GM06990 (cell line): ENCODE measurements at regions not wholly inside any gene's neighbourhood (a gene's known extent, or its start where the extent isn't known, plus 50 kb on each side); places are given as distances from the start of the nearest gene placed in this dataset.

Source experiments
- DNase-seq: peaks from one replicate; pipeline ENCODE4 v3.0.0-alpha.2; 2011; ENCODE audit not compliant: insufficient read length; ENCODE audit errors: extremely low read depth
- H3K27me3 ChIP-seq: replicated peaks from 2 replicates; pipeline ENCODE4 v1.6.0; 2011; ENCODE audit warnings: low read length; ENCODE audit not compliant: control insufficient read depth, insufficient read depth
- H3K36me3 ChIP-seq: 2 replicates; pipeline ENCODE4 v1.5.1; 2011; ENCODE audit warnings: low read length; ENCODE audit not compliant: control insufficient read depth, insufficient read depth
- H3K4me3 ChIP-seq: replicated peaks from 2 replicates; pipeline ENCODE4 v1.5.1; 2011; ENCODE audit warnings: low read depth, mild to moderate bottlenecking, control low read depth, low read length
- CTCF ChIP-seq: IDR thresholded peaks from 2 replicates; pipeline ENCODE4 v1.5.1; 2011; ENCODE audit warnings: low read length, control low read depth, mild to moderate bottlenecking, inconsistent platforms; ENCODE audit not compliant: insufficient read depth, poor library complexity, severe bottlenecking

- TF ChIP-seq CTCF: no peak
Observed at GRCh38 chr10:47104786-47105385, 193.7 kb downstream of the PTPN20 start.

GRCh38 chr10:47107007-47107747 is 192.8 kb upstream of the GDF10 start:
- Histone ChIP-seq H3K4me3 (no peak overlapping the region), H3K27me3 (no peaks in the 10 kb centered on the region; the same call in 1 of the 2 replicates), H3K36me3 (no peaks in the 10 kb centered on the region)
- no peak for TF ChIP-seq CTCF
- no peak for DNase-seq

More at GRCh38 chr10:47104786-47105385, 193.7 kb downstream of the PTPN20 start:
- no peaks in the 10 kb centered on the region for H3K36me3 ChIP-seq
- no peaks in the 10 kb centered on the region; the same call in 1 of the 2 replicates for H3K27me3 ChIP-seq
- no peak overlapping the region for H3K4me3 ChIP-seq
- DNase-seq: no peak

GRCh38 chr10:47109906-47110305 is 190.1 kb upstream of the GDF10 start:
- no peaks in the 10 kb centered on the region for H3K36me3 ChIP-seq
- no peak overlapping the region for H3K4me3 ChIP-seq
- TF ChIP-seq CTCF: no peak
- no peaks in the 10 kb centered on the region; the same call in 1 of the 2 replicates for H3K27me3 ChIP-seq
- no peak for DNase-seq

GRCh38 chr10:47111329-47111862 is 188.6 kb upstream of the GDF10 start:
- TF ChIP-seq CTCF: peak; percentile 3
- H3K4me3 ChIP-seq: no peak overlapping the region
- no peak for DNase-seq

GRCh38 chr10:47112612-47113011 is 187.4 kb upstream of the GDF10 start:
- H3K4me3 ChIP-seq: no peak overlapping the region
- H3K36me3 ChIP-seq: no peaks in the 10 kb centered on the region
- no peak for TF ChIP-seq CTCF
- no peaks in the 10 kb centered on the region; the same call in none of the 2 replicates for H3K27me3 ChIP-seq
- DNase-seq: no peak

More at GRCh38 chr10:47111329-47111862, 188.6 kb upstream of the GDF10 start:
- Histone ChIP-seq H3K27me3 (no peaks in the 10 kb centered on the region; the same call in 1 of the 2 replicates), H3K36me3 (no peaks in the 10 kb centered on the region)
